K562 (cell line): ENCODE measurements at regions not wholly inside any gene's neighbourhood (a gene's known extent, or its start where the extent isn't known, plus 50 kb on each side); places are given as distances from the start of the nearest gene placed in this dataset.
A peak's percentile ranks its signal among the peaks of the same experiment; 100 is the strongest.

Source experiments
- GABPA ChIP-seq: fragments of 200-800 bp; sonication (Bioruptor generic); conservative IDR thresholded peaks from 2 replicates; pipeline ENCODE4 v1.6.1; 2016; ENCODE audit warnings: low read depth, missing genetic modification characterization, missing compliant biosample characterization
- HNRNPLL ChIP-seq: fragments of 200-400 bp; formaldehyde crosslinking; IDR thresholded peaks from 2 replicates; pipeline ENCODE4 v1.6.1; 2017; ENCODE audit warnings: low read length, low read depth, mild to moderate bottlenecking; ENCODE audit not compliant: poor library complexity, severe bottlenecking
- POLR2AphosphoS5 ChIP-seq: IDR thresholded peaks from 2 replicates; pipeline ENCODE4 v1.6.1; 2011; ENCODE audit warnings: mild to moderate bottlenecking, low read depth, low read length, moderate library complexity; ENCODE audit not compliant: control insufficient read depth, insufficient read depth
- RAD21 ChIP-seq, 2 experiments: fragments of 250-450 bp in 1 of 2; fragments of 450-650 bp in 1 of 2; sonication (Bioruptor Pico) in 1 of 2; formaldehyde crosslinking in 1 of 2; IDR thresholded peaks in 1 of 2; conservative IDR thresholded peaks in 1 of 2; 2 replicates each; pipeline versions ENCODE4 v1.4.0 to v1.8.0; 2020 to 2022; ENCODE audit warnings: mild to moderate bottlenecking in 2 of 2, moderate library complexity in 1 of 2
- RCOR1 ChIP-seq, 2 experiments: IDR thresholded peaks; 2 replicates each; pipeline ENCODE4 v1.6.1; 2012; ENCODE audit warnings: low read depth in 2 of 2, low read length in 2 of 2, borderline replicate concordance in 1 of 2, improper control_type of control experiment in 1 of 2
- TAF1 ChIP-seq: IDR thresholded peaks from 2 replicates; pipeline ENCODE4 v1.6.1; 2011; ENCODE audit warnings: mild to moderate bottlenecking, low read length, moderate library complexity; ENCODE audit not compliant: insufficient read depth, control insufficient read depth, severe bottlenecking; ENCODE audit errors: extremely low read depth
- ZBTB40 ChIP-seq, 2 experiments: fragments of 450-650 bp in 1 of 2; sonication (generic) in 1 of 2; formaldehyde crosslinking in 1 of 2; IDR thresholded peaks; 2 replicates each; pipeline versions ENCODE4 v1.7.1 to v1.9.0; 2016 to 2022; ENCODE audit warnings: inconsistent platforms in 1 of 2, mild to moderate bottlenecking in 1 of 2, missing genetic modification reagents in 1 of 2
- ZNF766 ChIP-seq: fragments of 200-800 bp; sonication (Bioruptor generic); conservative IDR thresholded peaks from 2 replicates; pipeline ENCODE4 v1.6.1; 2016; ENCODE audit warnings: missing genetic modification characterization, missing compliant biosample characterization
- TF ChIP-seq, protein P1 (sequence below): sonication (generic); formaldehyde crosslinking; IDR thresholded peaks from 2 replicates; pipeline ENCODE4 v1.8.0; 2022; ENCODE audit warnings: mild to moderate bottlenecking, low read depth, missing genetic modification reagents
- TF ChIP-seq, protein P2 (sequence below), 2 experiments: fragments of 200-800 bp in 1 of 2; sonication (Bioruptor generic) in 1 of 2; sonication (generic) in 1 of 2; formaldehyde crosslinking in 1 of 2; IDR thresholded peaks in 1 of 2; conservative IDR thresholded peaks in 1 of 2; 2 replicates each; pipeline versions ENCODE4 v1.5.0 to v1.6.1; 2016 to 2020; ENCODE audit warnings: missing compliant biosample characterization in 1 of 2, missing genetic modification characterization in 1 of 2, missing genetic modification reagents in 1 of 2
- TF ChIP-seq, protein P3 (sequence below), 2 experiments: fragments of 450-650 bp; conservative IDR thresholded peaks; 2 replicates each; pipeline ENCODE4 v1.6.1; 2017; ENCODE audit warnings: mild to moderate bottlenecking in 2 of 2, moderate library complexity in 2 of 2

DNA sequence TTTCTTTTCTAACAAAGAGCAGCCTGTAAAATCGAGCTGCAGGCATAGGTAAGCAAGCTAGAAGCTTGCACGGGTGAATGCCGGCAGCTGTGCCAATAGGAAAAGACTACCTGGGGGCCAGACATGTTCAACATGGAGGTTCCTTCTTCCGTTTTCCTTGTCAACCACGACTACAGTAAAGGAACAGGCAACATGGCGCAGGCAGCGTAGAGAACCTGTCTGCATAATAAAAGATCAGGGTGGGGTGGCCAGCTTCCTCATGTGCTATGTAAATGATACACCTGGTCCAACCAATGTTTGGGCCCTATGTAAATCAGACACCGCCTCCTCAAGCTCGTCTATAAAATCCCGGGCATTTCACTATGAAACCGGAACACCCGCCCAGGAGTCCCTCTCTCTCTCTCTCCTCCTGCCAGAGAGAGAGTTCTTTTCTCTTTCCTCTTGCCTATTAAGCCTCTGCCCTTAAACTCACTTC, 103.8 kb upstream of the LIFR start (continued):
- peak in 1 of 2 experiments; percentile 55; a peak in 1 of 4 replicates for TF ChIP-seq RCOR1 (IDR thresholded peaks at IDR 0.05; ENCODE audit: borderline replicate concordance in 1 of 2, low read depth in 2 of 2, low read length in 2 of 2)
- TF ChIP-seq ZNF766 (CRISPR knock-in tag), result peak; percentile 60; the same call in 1 of the 2 replicates
- TF ChIP-seq GABPA (tag), result peak; percentile 84
- TF ChIP-seq HNRNPLL, result peak; percentile 54
- TF ChIP-seq, protein P1, sequence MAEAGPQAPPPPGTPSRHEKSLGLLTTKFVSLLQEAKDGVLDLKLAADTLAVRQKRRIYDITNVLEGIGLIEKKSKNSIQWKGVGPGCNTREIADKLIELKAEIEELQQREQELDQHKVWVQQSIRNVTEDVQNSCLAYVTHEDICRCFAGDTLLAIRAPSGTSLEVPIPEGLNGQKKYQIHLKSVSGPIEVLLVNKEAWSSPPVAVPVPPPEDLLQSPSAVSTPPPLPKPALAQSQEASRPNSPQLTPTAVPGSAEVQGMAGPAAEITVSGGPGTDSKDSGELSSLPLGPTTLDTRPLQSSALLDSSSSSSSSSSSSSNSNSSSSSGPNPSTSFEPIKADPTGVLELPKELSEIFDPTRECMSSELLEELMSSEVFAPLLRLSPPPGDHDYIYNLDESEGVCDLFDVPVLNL (CRISPR knock-in tag), result no peak
- TF ChIP-seq, protein P2, sequence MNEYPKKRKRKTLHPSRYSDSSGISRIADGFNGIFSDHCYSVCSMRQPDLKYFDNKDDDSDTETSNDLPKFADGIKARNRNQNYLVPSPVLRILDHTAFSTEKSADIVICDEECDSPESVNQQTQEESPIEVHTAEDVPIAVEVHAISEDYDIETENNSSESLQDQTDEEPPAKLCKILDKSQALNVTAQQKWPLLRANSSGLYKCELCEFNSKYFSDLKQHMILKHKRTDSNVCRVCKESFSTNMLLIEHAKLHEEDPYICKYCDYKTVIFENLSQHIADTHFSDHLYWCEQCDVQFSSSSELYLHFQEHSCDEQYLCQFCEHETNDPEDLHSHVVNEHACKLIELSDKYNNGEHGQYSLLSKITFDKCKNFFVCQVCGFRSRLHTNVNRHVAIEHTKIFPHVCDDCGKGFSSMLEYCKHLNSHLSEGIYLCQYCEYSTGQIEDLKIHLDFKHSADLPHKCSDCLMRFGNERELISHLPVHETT (CRISPR knock-in tag; conservative IDR thresholded peaks at IDR 0.05 in 1 of 2, IDR thresholded peaks at IDR 0.05 in 1 of 2), result no peak
- peak; percentile 65; the same call in 1 of the 2 replicates for TF ChIP-seq POLR2AphosphoS5
- TF ChIP-seq, protein P3, sequence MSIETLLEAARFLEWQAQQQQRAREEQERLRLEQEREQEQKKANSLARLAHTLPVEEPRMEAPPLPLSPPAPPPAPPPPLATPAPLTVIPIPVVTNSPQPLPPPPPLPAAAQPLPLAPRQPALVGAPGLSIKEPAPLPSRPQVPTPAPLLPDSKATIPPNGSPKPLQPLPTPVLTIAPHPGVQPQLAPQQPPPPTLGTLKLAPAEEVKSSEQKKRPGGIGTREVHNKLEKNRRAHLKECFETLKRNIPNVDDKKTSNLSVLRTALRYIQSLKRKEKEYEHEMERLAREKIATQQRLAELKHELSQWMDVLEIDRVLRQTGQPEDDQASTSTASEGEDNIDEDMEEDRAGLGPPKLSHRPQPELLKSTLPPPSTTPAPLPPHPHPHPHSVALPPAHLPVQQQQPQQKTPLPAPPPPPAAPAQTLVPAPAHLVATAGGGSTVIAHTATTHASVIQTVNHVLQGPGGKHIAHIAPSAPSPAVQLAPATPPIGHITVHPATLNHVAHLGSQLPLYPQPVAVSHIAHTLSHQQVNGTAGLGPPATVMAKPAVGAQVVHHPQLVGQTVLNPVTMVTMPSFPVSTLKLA (conservative IDR thresholded peaks at IDR 0.05), result 0 out of 4 replicates have a peak, but pooled peaks of 1 of the 2 experiments have one; percentile 28
- TF ChIP-seq ZBTB40 (IDR thresholded peaks at IDR 0.05), result peak; percentile 58; the same call in 1 of the 2 replicates
- TF ChIP-seq ZBTB40 (CRISPR knock-in tag; IDR thresholded peaks at IDR 0.05), result no peak
- TF ChIP-seq TAF1, result peak; percentile 36
- 0 out of 4 replicates have a peak, but pooled peaks of 1 of the 2 experiments have one; percentile 21 for TF ChIP-seq RAD21 (CRISPR knock-in tag; conservative IDR thresholded peaks at IDR 0.05 in 1 of 2, IDR thresholded peaks at IDR 0.05 in 1 of 2)
